IPS-11a (cell line): ENCODE measurements at regions not wholly inside any gene's neighbourhood (a gene's known extent, or its start where the extent isn't known, plus 50 kb on each side); places are given as distances from the start of the nearest gene placed in this dataset.

Experiments used
- H3K4me3 ChIP-seq: one replicate; pipeline ENCODE4 v1.5.1; 2013; ENCODE audit warnings: low read depth, low read length, control low read depth

DNA sequence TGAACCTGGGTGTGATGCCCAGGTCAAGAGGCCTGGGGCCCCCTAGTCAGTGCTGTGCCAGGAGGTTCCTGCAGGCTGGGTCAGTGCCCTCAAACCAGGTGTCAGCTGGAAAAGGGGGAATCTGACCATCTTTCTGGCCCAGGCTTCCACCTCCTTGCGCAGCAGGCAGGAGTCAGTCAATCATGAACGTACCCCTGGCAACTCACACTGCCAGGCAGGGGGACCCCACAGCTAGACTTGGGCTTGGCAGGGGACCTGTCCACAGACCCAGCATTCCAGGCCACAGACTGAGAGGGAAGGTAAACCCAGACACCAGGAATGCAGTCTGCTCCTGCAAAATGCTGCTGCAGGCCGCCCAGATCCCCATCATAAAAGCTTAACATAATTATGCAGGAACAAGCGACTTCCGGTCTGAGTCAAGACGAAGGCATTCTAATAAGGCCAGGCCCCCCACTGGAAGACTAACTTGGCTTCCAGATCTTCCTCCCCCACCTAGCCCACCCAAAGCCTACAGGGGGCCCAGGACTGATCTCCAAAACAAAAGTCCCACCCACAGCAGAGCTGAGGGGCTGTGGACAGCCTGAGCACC, 156.3 kb downstream of the BCOR start:
- no peak overlapping the region for H3K4me3 ChIP-seq

GRCh38 chrX:39944416-39944815, 153.3 kb downstream of the BCOR start:
- H3K4me3 ChIP-seq = no peak overlapping the region

DNA sequence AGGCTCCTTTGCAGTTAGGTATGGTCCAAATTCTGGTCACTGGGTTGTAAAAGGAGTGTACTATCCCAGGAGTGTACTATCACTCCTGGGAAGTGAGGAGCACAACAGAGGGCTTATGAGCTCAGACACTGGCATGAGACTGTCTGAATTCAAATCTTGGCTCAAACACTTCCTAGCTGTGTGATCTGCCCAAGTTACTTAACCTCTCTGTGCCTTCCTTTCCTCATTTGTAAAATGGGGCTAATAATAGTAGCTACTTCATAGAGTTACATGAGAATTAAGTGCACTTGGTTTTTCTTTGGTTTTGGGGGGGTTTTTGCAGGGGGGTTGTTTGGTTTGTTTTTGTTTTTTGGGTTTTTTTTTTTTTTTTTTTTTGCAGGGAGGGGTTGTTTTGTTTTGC, 152.0 kb downstream of the BCOR start:
- H3K4me3 ChIP-seq = no peak overlapping the region

DNA sequence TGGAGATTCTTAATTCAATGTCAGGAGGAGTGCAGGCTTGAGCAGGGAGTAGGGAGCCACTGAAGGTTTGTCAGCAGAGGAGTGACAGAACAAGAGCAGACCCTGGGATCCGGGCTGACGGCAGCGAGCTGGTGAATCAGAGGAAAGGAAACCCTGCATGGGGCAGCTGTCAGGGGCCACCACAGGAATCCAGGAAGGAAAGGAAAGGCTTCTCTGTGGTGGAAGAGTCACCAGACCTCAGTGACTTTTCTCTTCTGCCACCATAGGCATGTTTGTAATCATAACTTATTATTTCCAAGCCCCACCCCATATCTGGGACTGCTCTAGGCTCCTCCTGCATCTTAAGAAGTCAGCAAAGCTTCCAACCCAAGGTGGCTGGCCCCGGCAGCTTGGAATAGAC, 150.9 kb downstream of the BCOR start:
- no peak overlapping the region for H3K4me3 ChIP-seq

GRCh38 chrX:39948582-39948981, 149.2 kb downstream of the BCOR start:
- no peak overlapping the region for H3K4me3 ChIP-seq

DNA sequence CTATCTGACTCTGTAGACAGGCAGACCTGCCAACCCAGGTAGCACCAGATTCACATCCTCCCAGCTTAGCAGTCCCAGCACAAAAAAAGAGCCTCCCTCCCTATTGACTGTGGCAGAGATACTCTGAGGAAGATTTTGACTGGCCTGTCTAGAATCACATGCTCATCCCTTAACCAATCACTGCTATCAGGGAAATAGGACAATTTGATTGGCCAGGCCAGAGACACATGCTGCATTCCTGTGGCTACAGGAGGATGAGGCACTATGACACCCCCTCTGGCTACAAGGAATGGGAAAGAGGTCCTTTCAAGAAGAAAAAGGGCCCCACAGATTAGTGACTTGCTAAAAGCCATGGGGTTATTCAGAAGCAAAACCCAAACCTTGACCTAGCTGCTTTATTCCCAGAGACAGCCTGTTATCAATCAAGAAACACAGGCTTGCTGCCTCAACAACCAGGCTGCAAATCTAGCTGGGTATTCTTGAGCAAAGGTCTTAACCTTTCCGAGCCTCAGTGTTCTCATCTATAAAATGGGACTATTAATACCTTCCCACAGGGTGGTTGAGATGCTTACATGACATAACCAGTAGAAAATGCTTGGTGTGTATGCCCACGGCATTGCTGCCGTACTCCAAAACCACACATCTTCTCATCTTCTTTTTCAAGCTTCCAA, 147.6 kb downstream of the BCOR start:
- no peak overlapping the region for H3K4me3 ChIP-seq

DNA sequence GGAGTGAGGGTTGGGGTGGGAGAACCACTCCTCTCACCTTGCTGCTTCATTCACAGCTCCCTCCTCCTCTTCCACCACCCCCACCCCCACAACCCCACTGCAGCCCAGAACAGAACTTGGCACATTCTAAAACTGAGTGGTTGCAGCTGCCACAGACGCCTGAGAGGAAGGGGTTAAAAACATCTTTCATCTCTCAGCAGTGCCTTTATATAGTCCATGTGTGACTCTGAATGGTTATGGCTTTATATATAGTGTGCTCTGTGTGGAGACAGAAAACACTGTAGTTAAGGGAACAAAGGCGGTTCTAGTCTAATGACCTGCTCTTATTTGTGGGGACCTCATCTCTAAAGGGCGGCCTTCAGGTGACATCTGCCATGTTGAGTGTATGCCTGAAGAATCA, 144.8 kb downstream of the BCOR start:
- no peak overlapping the region for H3K4me3 ChIP-seq

DNA sequence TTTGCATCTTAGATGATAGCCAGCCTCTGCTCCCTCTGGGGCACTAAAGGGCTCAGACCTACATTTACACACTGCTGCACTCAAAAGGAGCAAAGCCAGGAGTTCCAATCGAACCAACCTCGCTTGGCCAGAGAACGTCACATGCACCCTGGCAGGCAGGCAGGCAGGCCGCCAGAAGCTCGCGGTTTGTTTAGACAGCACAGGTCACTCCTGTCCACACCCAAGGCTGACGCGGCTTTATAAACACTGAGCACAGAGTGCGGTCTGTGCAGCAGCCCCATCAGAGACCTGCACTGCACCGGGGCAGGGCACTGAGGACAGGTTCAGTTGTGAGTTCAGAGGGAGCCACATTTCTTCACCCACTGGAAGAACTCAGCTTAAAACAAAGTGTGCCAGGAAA, 143.9 kb downstream of the BCOR start:
- H3K4me3 ChIP-seq = no peak overlapping the region

DNA sequence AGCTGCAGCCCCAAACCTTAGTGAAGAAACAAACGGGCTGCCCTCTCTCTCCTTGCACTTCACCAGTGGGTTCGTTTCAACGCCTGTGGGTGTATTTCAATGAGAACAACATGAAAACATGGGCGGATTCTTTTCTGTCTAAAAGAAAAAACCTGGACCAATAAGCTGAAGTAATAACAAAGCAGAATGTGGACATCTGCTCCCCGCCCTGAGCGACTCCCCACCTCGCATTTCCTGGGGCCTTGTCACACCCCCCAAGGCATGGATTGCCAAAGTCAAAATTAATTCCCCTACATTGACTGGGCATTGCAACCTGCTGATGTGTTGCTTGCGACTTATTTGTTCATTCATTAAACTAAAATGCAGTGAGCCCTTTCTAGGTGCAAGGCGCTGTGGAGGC, 142.9 kb downstream of the BCOR start:
- H3K4me3 ChIP-seq = no peak overlapping the region

DNA sequence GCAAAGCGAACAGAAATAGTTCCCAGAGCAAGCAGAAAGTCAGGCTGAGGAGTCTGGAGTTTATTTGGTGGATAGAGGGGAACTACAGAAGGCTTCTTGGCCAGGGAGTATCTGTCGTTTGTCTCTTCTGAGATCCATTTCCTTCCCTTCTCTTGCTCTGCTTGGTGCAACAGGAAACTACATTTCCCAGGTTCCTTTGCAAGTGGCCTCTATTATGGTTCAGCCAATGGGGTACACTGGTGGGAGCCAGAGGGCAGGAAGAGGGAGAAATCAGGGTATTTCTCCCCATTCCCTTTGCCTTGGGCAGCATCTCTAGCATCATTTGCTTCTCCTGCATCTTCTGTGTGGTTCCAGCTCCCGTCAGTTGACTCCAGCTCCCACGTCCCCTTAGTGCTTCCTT, 142.1 kb downstream of the BCOR start:
- H3K4me3 ChIP-seq = no peak overlapping the region

DNA sequence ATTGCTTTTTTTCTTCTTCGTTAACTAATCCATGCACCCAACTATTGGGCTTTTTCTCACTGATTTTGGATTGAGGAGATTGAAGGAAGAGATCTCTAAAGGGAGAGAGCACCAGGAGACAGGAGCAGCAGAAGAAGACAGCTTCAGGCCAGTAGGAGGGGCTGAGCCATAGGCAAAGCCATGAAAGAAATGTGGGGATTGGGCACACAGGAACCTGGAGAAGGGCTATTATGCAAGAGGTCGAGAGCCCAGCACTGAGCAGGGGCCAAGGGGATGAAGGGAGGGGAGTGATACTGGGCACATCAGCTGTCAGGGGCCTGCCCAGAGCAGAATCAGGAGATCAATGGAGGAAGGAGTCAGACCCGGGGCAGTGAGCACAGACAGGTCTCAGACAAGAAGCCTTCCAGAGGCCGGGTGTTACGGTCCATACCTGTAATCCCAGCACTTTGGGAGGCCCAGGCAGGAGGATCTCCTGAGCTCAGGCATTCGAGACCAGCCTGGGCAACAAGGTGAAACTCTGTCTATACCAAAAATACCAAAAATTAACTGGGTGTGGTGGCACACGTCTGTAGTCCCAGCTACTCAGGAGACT, 140.9 kb downstream of the BCOR start:
- no peak overlapping the region for H3K4me3 ChIP-seq

DNA sequence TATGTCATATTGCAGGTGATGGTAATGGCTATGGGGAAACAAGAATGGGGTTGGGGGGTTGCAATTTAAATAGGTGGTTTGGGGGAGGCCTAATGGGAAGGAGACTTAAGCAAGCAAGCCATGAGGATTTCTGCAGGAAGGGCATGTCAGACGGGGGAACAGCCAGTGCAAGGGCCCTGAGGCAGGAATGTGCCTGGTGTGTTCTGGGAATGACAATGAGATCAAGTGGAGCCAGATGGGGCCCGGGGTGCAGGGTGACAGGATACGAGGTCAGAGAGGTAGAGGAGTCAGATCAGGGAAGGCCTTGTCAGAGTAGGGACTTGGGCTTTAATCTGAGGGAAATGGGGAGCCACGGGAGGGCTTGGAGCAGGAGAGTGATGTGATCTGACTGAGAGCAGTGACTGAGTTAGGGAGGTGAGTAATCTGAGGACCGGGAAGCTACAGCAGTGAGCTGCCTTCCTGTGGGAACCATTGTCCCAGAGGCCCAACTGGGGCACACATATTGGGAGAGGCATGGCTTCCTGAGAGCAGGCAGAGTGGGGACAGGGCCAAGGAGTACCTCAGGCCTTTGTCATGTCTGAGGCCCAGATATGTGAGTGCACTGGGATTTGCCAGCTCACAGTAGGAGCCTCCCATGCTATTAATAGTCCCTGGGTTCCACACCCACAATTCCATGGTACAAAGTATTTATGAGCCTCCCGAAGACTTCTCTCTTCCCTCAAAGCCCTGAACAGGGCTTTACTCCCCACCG, 139.8 kb downstream of the BCOR start:
- no peak overlapping the region for H3K4me3 ChIP-seq

DNA sequence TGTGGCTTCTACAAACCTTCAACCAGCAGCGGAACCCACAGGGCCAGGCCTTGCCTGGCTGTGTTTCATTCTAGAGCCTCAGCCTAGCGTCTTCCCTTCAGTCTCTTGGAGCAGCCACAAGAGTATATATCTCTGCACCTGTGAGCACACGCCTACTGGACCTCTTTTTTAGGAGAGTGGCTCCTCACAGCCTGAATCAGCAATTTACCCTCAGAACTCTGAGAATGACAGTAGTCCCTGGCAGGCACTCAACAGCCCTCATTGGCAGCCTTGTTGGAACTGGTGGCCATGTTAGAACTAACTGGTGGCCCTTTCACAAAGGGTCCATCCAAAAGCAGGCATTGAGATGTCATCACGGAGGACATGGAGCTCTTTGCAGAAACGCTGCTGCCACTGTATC, 138.9 kb downstream of the BCOR start:
- no peak overlapping the region for H3K4me3 ChIP-seq

DNA sequence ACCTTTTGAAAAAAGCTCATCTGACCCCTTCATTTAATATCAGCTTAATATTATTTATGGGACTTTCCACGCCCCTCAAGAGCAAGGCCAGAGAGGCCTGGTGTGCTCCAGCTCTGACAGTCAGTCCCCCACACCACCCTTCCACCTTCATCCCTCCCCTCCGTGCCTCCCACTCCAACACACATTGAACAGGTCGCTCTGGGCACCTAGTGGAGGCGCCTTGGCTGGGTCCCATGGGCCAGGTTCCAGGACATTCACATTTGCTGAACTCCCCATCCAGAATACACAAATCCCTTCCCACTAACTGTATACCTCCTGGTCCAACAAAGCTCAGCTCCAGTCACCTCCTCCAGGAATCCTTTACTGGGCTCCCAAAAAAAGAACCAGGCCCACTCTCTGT, 137.5 kb downstream of the BCOR start:
- H3K4me3 ChIP-seq = no peak overlapping the region

GRCh38 chrX:39961441-39961840, 136.3 kb downstream of the BCOR start:
- H3K4me3 ChIP-seq = no peak overlapping the region

DNA sequence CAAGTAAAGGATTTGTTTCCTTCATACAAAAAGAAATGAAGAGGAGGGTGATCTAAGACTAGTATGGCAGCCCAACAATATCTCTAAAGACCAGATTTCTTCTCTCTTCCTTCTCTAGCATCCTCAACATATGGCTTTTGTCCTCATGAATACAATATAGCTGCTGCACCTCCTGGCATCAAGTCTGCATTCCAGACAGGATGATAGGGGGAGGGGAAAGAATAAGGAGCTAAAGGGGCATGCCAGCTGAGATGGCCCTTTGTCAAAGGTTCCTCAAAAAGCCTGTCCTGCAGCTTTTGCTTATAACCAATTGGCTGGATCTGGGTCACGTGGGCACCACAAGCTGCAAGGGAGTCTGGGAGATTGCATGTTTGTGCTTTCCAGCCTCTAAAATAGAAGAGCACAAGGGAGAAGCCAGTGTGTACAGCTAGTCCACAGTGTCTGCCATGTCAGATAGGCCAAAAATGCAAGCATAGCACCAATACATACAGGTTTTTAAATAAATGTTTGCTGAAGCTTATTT, 132.6 kb downstream of the BCOR start:
- H3K4me3 ChIP-seq = no peak overlapping the region

GRCh38 chrX:39966176-39966575, 131.6 kb downstream of the BCOR start:
- no peak overlapping the region for H3K4me3 ChIP-seq

DNA sequence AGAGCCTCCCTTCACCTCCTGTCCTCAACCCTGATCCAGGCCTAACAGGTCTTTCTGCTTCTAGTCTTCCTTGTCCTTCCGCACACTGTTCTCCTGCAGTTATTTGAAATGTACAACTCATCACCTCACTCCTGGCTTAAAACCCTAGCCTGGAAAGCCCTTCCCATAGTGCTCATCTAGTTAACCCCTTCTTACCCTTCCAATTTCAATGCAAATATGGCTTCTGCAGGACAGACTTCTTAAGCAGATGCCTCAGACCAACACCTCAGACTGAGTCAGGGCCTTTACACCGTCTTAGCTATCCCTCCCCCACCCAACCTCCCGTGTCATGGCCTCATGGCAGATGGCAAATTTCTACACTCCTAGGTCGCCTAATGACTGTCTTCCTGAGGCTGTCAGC, 130.4 kb downstream of the BCOR start:
- H3K4me3 ChIP-seq = no peak overlapping the region

DNA sequence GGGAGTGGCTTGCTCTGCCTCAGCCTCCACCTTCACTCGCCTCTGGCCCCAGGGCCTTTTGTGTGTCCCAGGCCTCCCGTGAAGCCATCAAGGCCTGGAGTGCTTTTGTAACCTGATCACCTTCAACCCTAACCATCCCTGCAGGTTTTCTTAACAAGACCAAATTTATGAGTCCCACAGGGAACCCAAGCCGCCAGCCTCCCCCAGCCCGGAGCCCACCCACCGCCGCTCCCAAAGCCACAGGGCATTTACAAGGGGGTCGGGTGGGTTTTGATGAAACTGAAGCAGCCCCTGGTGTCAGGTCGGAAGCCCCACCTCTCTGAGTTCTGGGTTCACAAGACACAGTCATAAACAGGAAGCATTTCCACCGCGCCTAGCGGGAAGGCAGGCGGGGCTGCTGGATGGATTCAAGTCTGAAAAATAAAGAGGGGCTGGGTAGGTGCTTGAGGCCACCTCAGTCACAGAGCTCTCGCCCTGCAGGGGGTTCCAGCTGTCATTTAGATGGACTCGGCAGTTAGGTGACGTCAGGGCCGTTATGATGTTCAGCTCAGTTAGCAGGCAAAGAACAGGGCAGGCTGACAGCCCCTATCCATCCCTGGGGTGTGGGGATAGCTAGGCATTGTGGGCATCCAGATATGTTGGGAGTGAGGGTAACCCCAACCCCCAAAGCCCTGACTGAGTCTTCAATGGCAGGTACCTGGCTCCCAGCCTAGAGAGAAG, 128.5 kb downstream of the BCOR start:
- H3K4me3 ChIP-seq = no peak overlapping the region

DNA sequence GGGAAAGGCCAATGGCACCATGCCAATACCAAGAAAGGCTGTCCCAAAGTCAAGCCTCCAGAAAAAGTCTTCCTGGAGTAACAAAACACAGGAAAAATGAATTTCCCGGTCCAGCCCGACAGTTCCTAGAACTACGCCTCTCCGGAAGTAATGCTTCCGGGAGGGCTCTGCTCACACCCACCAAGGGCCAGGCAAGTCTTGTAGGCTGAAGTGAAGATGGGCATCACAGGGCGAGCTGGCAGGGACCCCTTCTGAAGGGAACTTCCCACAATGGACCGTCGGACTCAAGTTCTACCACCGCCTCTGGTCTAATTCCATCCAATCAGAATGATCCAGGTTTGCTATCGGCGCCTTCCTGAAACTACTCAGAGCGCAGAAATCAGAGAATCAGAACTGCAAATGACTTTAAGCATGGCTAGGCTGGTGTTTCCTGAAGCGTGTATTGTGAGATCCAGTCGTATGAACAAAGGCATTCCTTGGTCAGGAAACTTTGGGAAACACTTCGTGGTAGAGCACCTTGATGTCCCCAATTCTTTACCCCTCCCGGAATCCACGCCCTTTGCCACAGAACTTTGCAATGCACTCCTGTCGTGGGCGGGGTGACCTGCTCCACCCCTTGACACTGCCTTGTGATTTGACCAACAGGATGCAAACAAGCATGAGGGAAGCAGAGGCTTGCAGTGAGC, 127.8 kb downstream of the BCOR start:
- no peak overlapping the region for H3K4me3 ChIP-seq

DNA sequence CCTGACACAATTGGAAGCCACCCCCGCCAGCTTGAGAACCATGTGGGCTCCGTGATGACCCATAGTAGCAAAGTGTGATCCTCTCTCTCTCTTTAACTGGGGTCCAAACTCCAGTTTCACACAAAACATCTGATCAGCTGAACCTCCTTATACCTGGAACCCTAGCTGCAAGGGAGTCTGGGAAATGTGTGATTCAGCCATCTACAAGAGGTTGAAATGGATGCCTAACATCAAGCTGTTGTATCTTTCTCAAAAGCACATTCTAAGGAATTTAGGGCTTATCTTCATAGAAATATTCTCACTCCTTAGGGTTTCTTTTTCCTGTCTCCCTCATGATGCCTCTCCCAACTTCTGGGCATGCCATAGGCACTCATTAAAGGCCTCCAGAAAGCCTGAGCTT, 126.0 kb downstream of the BCOR start:
- no peak overlapping the region for H3K4me3 ChIP-seq
